ENCODE measurements at regions not wholly inside any gene's neighbourhood (a gene's known extent, or its start where the extent isn't known, plus 50 kb on each side); places are given as distances from the start of the nearest gene placed in this dataset.

GRCh38 chr18:28858248-28858647 lies 681.3 kb upstream of the CDH2 start:
- no peak for DNase-seq (ENCODE audit: low read depth, low spot score)
- ChIA-PET CTCF (no interaction called here), POLR2A (no interaction called here)
- Histone ChIP-seq H3K4me3 (ENCODE audit: low read depth, low read length) (no peak overlapping the region), H3K9me3 (ENCODE audit: control insufficient read depth, insufficient read depth, low read length) (no peaks in the 10 kb centered on the region), H3K27ac (ENCODE audit: low read depth, low read length) (no peak overlapping the region), H3K27me3 (ENCODE audit: control insufficient read depth, insufficient read depth, low read length) (no peaks in the 10 kb centered on the region)
- no peak for TF ChIP-seq CTCF (IDR thresholded peaks at IDR 0.05; ENCODE audit: low read depth, low read length)

GRCh38 chr18:28855989-28856388 lies 679.1 kb upstream of the CDH2 start:
- DNase-seq (ENCODE audit: low read depth, low spot score) = no peak
- no peaks in the 10 kb centered on the region for H3K9me3 ChIP-seq (ENCODE audit: control insufficient read depth, insufficient read depth, low read length)
- TF ChIP-seq CTCF (IDR thresholded peaks at IDR 0.05; ENCODE audit: low read depth, low read length) = no peak
- no peaks in the 10 kb centered on the region for H3K27me3 ChIP-seq (ENCODE audit: control insufficient read depth, insufficient read depth, low read length)
- no peak overlapping the region for H3K4me3 ChIP-seq (ENCODE audit: low read depth, low read length)
- CTCF ChIA-PET = no interaction called here
- H3K27ac ChIP-seq (ENCODE audit: low read depth, low read length) = no peak overlapping the region
- POLR2A ChIA-PET = no interaction called here

- ChIA-PET POLR2A (no interaction called here), CTCF (interaction anchor here (0.5 kb wide), 1 partner anchor 1605 kb away, joined by 3 read pairs; no protein-coding TSS in a partner anchor)
- no peak for TF ChIP-seq CTCF (IDR thresholded peaks at IDR 0.05; ENCODE audit: low read depth, low read length)
These were observed 678.6 kb upstream of the CDH2 start for GRCh38 chr18:28855524-28855923.

GRCh38 chr18:28854964-28855363 lies 678.0 kb upstream of the CDH2 start:
- no peak overlapping the region for H3K4me3 ChIP-seq (ENCODE audit: low read depth, low read length)
- no peaks in the 10 kb centered on the region for H3K9me3 ChIP-seq (ENCODE audit: control insufficient read depth, insufficient read depth, low read length)
- H3K27me3 ChIP-seq (ENCODE audit: control insufficient read depth, insufficient read depth, low read length) = no peaks in the 10 kb centered on the region
- H3K27ac ChIP-seq (ENCODE audit: low read depth, low read length) = no peak overlapping the region
- no peak for TF ChIP-seq CTCF (IDR thresholded peaks at IDR 0.05; ENCODE audit: low read depth, low read length)
- ChIA-PET POLR2A (no interaction called here), CTCF (interaction anchor here (0.5 to 0.6 kb wide), 2 partner anchors 74 to 1606 kb away, joined by 3 to 5 read pairs; no protein-coding TSS in a partner anchor)
- DNase-seq (ENCODE audit: low read depth, low spot score) = no peak

More at GRCh38 chr18:28855524-28855923, 678.6 kb upstream of the CDH2 start:
- Histone ChIP-seq H3K9me3 (ENCODE audit: control insufficient read depth, insufficient read depth, low read length) (no peaks in the 10 kb centered on the region), H3K27ac (ENCODE audit: low read depth, low read length) (no peak overlapping the region), H3K27me3 (ENCODE audit: control insufficient read depth, insufficient read depth, low read length) (no peaks in the 10 kb centered on the region), H3K4me3 (ENCODE audit: low read depth, low read length) (no peak overlapping the region)
- no peak for DNase-seq (ENCODE audit: low read depth, low spot score)

- POLR2A ChIA-PET = no interaction called here
- Histone ChIP-seq H3K9me3 (ENCODE audit: control insufficient read depth, insufficient read depth, low read length) (no peaks in the 10 kb centered on the region), H3K27ac (ENCODE audit: low read depth, low read length) (no peak overlapping the region), H3K27me3 (ENCODE audit: control insufficient read depth, insufficient read depth, low read length) (no peaks in the 10 kb centered on the region), H3K4me3 (ENCODE audit: low read depth, low read length) (no peak overlapping the region)
- TF ChIP-seq CTCF (IDR thresholded peaks at IDR 0.05; ENCODE audit: low read depth, low read length) = no peak
- CTCF ChIA-PET = interaction anchor here (0.6 kb wide), 1 partner anchor 13 kb away, joined by 11 read pairs; no protein-coding TSS in a partner anchor
- DNase-seq (ENCODE audit: low read depth, low spot score) = no peak
These were observed 670.0 kb upstream of the CDH2 start for GRCh38 chr18:28846958-28847357.

Measured in AG04450 (cell line).